Astrocyte (in vitro differentiated cells and primary cell): ENCODE measurements at regions not wholly inside any gene's neighbourhood (a gene's known extent, or its start where the extent isn't known, plus 50 kb on each side); places are given as distances from the start of the nearest gene placed in this dataset.

Experiments
- DNase-seq: peaks from one replicate; pipeline ENCODE4 v3.0.0-alpha.2; 2010; ENCODE audit warnings: low read depth
- FAIRE-seq: peaks from 2 replicates; lab custom pipeline; 2011; peaks lifted over from hg19 to GRCh38; lab: Jason Lieb, UNC
- H2AFZ ChIP-seq: 2 replicates; pipeline ENCODE4 v1.6.0; 2012; ENCODE audit warnings: low read depth, low read length, inconsistent platforms
- H3K27ac ChIP-seq: 2 replicates; pipeline ENCODE4 v1.5.1; 2011; ENCODE audit warnings: low read depth, low read length, inconsistent platforms
- H3K27me3 ChIP-seq: 2 replicates; pipeline ENCODE4 v1.6.0; 2011; ENCODE audit warnings: low read length, inconsistent platforms; ENCODE audit not compliant: insufficient read depth
- H3K36me3 ChIP-seq: 2 replicates; pipeline ENCODE4 v1.5.1; 2011; ENCODE audit warnings: low read length, inconsistent platforms; ENCODE audit not compliant: insufficient read depth
- H3K4me1 ChIP-seq: 2 replicates; pipeline ENCODE4 v1.5.1; 2011; ENCODE audit warnings: low read length, inconsistent platforms; ENCODE audit not compliant: insufficient read depth
- H3K4me2 ChIP-seq: 2 replicates; pipeline ENCODE4 v1.6.0; 2012; ENCODE audit warnings: low read length, inconsistent platforms
- H3K4me3 ChIP-seq: 2 replicates; pipeline ENCODE4 v1.5.1; 2011; ENCODE audit warnings: low read depth, mild to moderate bottlenecking, low read length, inconsistent platforms; ENCODE audit not compliant: insufficient read depth
- H3K79me2 ChIP-seq: 2 replicates; pipeline ENCODE4 v1.6.0; 2012; ENCODE audit warnings: mild to moderate bottlenecking, low read length, inconsistent platforms; ENCODE audit not compliant: insufficient read depth
- H3K9ac ChIP-seq: 2 replicates; pipeline ENCODE4 v1.6.0; 2012; ENCODE audit warnings: mild to moderate bottlenecking, low read length, inconsistent platforms
- H3K9me3 ChIP-seq: 2 replicates; pipeline ENCODE4 v1.5.1; 2012; ENCODE audit warnings: low read depth, mild to moderate bottlenecking, low read length, inconsistent platforms; ENCODE audit not compliant: insufficient read depth
- H4K20me1 ChIP-seq: 2 replicates; pipeline ENCODE4 v1.6.0; 2012; ENCODE audit warnings: low read length, inconsistent platforms; ENCODE audit not compliant: insufficient read depth
- H3K27ac Mint-ChIP-seq: one replicate; pipeline ENCODE4 v1.8.0; 2021; ENCODE audit warnings: mild to moderate bottlenecking, mixed read lengths; ENCODE audit not compliant: unreplicated experiment
- H3K27me3 Mint-ChIP-seq: one replicate; pipeline ENCODE4 v1.8.0; 2021; ENCODE audit warnings: low read depth, mixed read lengths; ENCODE audit not compliant: unreplicated experiment
- H3K36me3 Mint-ChIP-seq: one replicate; pipeline ENCODE4 v1.8.0; 2021; ENCODE audit warnings: low read depth, mixed read lengths; ENCODE audit not compliant: unreplicated experiment
- H3K4me1 Mint-ChIP-seq: one replicate; pipeline ENCODE4 v1.8.0; 2021; ENCODE audit warnings: low read depth, mixed read lengths; ENCODE audit not compliant: unreplicated experiment
- H3K4me3 Mint-ChIP-seq: one replicate; pipeline ENCODE4 v1.8.0; 2021; ENCODE audit warnings: mild to moderate bottlenecking, moderate library complexity, mixed read lengths; ENCODE audit not compliant: unreplicated experiment
- H3K9me3 Mint-ChIP-seq: one replicate; pipeline ENCODE4 v1.8.0; 2021; ENCODE audit warnings: mild to moderate bottlenecking, mixed read lengths; ENCODE audit not compliant: unreplicated experiment
- CTCF ChIP-seq: IDR thresholded peaks from 2 replicates; pipeline ENCODE4 v1.5.1; 2011; ENCODE audit warnings: low read depth, mild to moderate bottlenecking, inconsistent platforms, low read length, moderate library complexity; ENCODE audit not compliant: insufficient read depth
- EZH2 ChIP-seq: IDR thresholded peaks from 2 replicates; pipeline ENCODE4 v1.6.1; 2012; ENCODE audit warnings: mild to moderate bottlenecking, low read length, inconsistent platforms; ENCODE audit not compliant: insufficient read depth

GRCh38 chr3:1870738-1871137 lies 227.9 kb upstream of the CNTN4 start:
- H2AFZ ChIP-seq, result no peak overlapping the region
- H3K79me2 ChIP-seq, result no peaks in the 10 kb centered on the region
- H3K4me3 ChIP-seq, result no peak overlapping the region
- no peak for TF ChIP-seq EZH2
- no peak for TF ChIP-seq CTCF
- no peaks in the 10 kb centered on the region for H3K36me3 Mint-ChIP-seq
- H4K20me1 ChIP-seq, result no peaks in the 10 kb centered on the region
- no peak overlapping the region for H3K4me3 Mint-ChIP-seq
- H3K36me3 ChIP-seq, result no peaks in the 10 kb centered on the region
- no peak overlapping the region for H3K4me2 ChIP-seq
- H3K9ac ChIP-seq, result no peak overlapping the region
- no peak for FAIRE-seq
- H3K27ac Mint-ChIP-seq, result no peak overlapping the region
- no peaks in the 10 kb centered on the region for H3K4me1 Mint-ChIP-seq
- no peaks in the 10 kb centered on the region for H3K4me1 ChIP-seq
- peaks cover 8% of the 10 kb centered on the region for H3K9me3 Mint-ChIP-seq
- no peak overlapping the region for H3K27ac ChIP-seq
- no peaks in the 10 kb centered on the region for H3K27me3 Mint-ChIP-seq
- no peak for DNase-seq
- H3K27me3 ChIP-seq, result no peaks in the 10 kb centered on the region
- H3K9me3 ChIP-seq, result peaks cover 3% of the 10 kb centered on the region

- Histone ChIP-seq H3K36me3 (no peaks in the 10 kb centered on the region), H2AFZ (no peak overlapping the region), H3K4me2 (no peak overlapping the region), H4K20me1 (no peaks in the 10 kb centered on the region), H3K4me3 (no peak overlapping the region), H3K4me1 (no peaks in the 10 kb centered on the region), H3K9me3 (peaks cover 2% of the 10 kb centered on the region), H3K27ac (no peak overlapping the region), H3K27me3 (no peaks in the 10 kb centered on the region), H3K9ac (no peak overlapping the region), H3K79me2 (no peaks in the 10 kb centered on the region)
- no peaks in the 10 kb centered on the region for H3K4me1 Mint-ChIP-seq
- no peak overlapping the region for H3K27ac Mint-ChIP-seq
- no peak for DNase-seq
- TF ChIP-seq CTCF (no peak), EZH2 (no peak)
- H3K4me3 Mint-ChIP-seq, result no peak overlapping the region
- H3K27me3 Mint-ChIP-seq, result no peaks in the 10 kb centered on the region
- no peaks in the 10 kb centered on the region for H3K36me3 Mint-ChIP-seq
- H3K9me3 Mint-ChIP-seq, result peaks cover 5% of the 10 kb centered on the region
- FAIRE-seq, result no peak
These were observed 215.1 kb upstream of the CNTN4 start for GRCh38 chr3:1883534-1883933.

- no peak overlapping the region for H3K4me2 ChIP-seq
- no peaks in the 10 kb centered on the region for H3K4me1 Mint-ChIP-seq
- H3K9ac ChIP-seq, result no peak overlapping the region
- H4K20me1 ChIP-seq, result no peaks in the 10 kb centered on the region
- peaks cover 3% of the 10 kb centered on the region for H3K9me3 Mint-ChIP-seq
- H3K27ac ChIP-seq, result no peak overlapping the region
- H3K4me3 ChIP-seq, result no peak overlapping the region
- no peak overlapping the region for H3K4me3 Mint-ChIP-seq
- no peaks in the 10 kb centered on the region for H3K27me3 Mint-ChIP-seq
- H3K27me3 ChIP-seq, result no peaks in the 10 kb centered on the region
- no peaks in the 10 kb centered on the region for H3K79me2 ChIP-seq
- no peaks in the 10 kb centered on the region for H3K36me3 Mint-ChIP-seq
- TF ChIP-seq EZH2 (no peak), CTCF (no peak)
- FAIRE-seq (no peak), DNase-seq (no peak)
- H3K4me1 ChIP-seq, result no peaks in the 10 kb centered on the region
- H3K36me3 ChIP-seq, result no peaks in the 10 kb centered on the region
- H2AFZ ChIP-seq, result no peak overlapping the region
- H3K9me3 ChIP-seq, result peaks cover 5% of the 10 kb centered on the region
- no peak overlapping the region for H3K27ac Mint-ChIP-seq
These were observed 206.2 kb upstream of the CNTN4 start for GRCh38 chr3:1892459-1892858.
